Left renal pelvis (tissue), 4 donors: ENCODE measurements at regions not wholly inside any gene's neighbourhood (a gene's known extent, or its start where the extent isn't known, plus 50 kb on each side); places are given as distances from the start of the nearest gene placed in this dataset.

ENCODE experiments used
- DNase-seq, 4 donors: peaks; one replicate each; pipeline ENCODE4 v3.0.0-alpha.2; 2013; ENCODE audit warnings: low read depth in 4 of 4, low spot score in 3 of 4

GRCh38 chr13:40389081-40389641 is 277.3 kb downstream of the FOXO1 start:
- no peak for DNase-seq

- no peak for DNase-seq
Observed at GRCh38 chr13:40390401-40390916, 276.0 kb downstream of the FOXO1 start.

GRCh38 chr13:40391788-40392187 is 274.7 kb downstream of the FOXO1 start:
- DNase-seq, result no peak

- no peak for DNase-seq
Observed at GRCh38 chr13:40394304-40394985, 272.0 kb downstream of the FOXO1 start.

- no peak for DNase-seq
Observed at GRCh38 chr13:40398065-40398464, 268.4 kb downstream of the FOXO1 start.

GRCh38 chr13:40399756-40400155 is 266.7 kb downstream of the FOXO1 start:
- no peak for DNase-seq

- DNase-seq, result peak; percentile 56 to 74 (median 65)
Observed at GRCh38 chr13:40401911-40402776, 264.3 kb downstream of the FOXO1 start.

GRCh38 chr13:40402931-40403431 is 263.5 kb downstream of the FOXO1 start:
- DNase-seq, result peak in 1 of 4 donors; percentile 14

GRCh38 chr13:40403509-40404241 is 262.8 kb downstream of the FOXO1 start:
- no peak for DNase-seq

GRCh38 chr13:40404407-40404806 is 262.0 kb downstream of the FOXO1 start:
- DNase-seq, result no peak

GRCh38 chr13:40404967-40405716 is 261.3 kb downstream of the FOXO1 start:
- no peak for DNase-seq

- DNase-seq, result no peak
Observed at GRCh38 chr13:40406405-40407120, 259.9 kb downstream of the FOXO1 start.

GRCh38 chr13:40407567-40407966 is 258.9 kb downstream of the FOXO1 start:
- no peak for DNase-seq

- DNase-seq, result no peak
Observed at GRCh38 chr13:40408602-40409001, 257.8 kb downstream of the FOXO1 start.

- DNase-seq, result no peak
Observed at GRCh38 chr13:40409278-40409677, 257.2 kb downstream of the FOXO1 start.

- DNase-seq, result no peak
Observed at GRCh38 chr13:40410315-40410714, 256.1 kb downstream of the FOXO1 start.

- no peak for DNase-seq
Observed at GRCh38 chr13:40420160-40420740, 246.2 kb downstream of the FOXO1 start.

- no peak for DNase-seq
Observed at GRCh38 chr13:40422588-40423235, 243.7 kb downstream of the FOXO1 start.
